Vagina (tissue), 2 donors: ENCODE measurements at regions not wholly inside any gene's neighbourhood (a gene's known extent, or its start where the extent isn't known, plus 50 kb on each side); places are given as distances from the start of the nearest gene placed in this dataset.

Experiments
- DNase-seq, 2 donors: peaks; one replicate each; pipeline ENCODE4 v3.0.0-alpha.2; 2017; ENCODE audit errors: extremely low spot score in 2 of 2
- H3K27ac ChIP-seq: fragments of 200-600 bp; sonication (generic); one replicate; pipeline ENCODE4 v1.5.1; 2019
- H3K27me3 ChIP-seq: fragments of 200-600 bp; sonication (generic); one replicate; pipeline ENCODE4 v1.5.1; 2019
- H3K36me3 ChIP-seq, 2 donors: fragments of 200-600 bp; sonication (generic); one replicate each; pipeline ENCODE4 v1.5.1; 2017 to 2019
- H3K4me1 ChIP-seq: fragments of 200-600 bp; sonication (generic); one replicate; pipeline ENCODE4 v1.5.1; 2019
- H3K4me3 ChIP-seq, 2 donors: fragments of 200-600 bp; sonication (generic); 1 replicate in 1 of 2; 2 replicates in 1 of 2; pipeline ENCODE4 v1.5.1; 2016 to 2019
- H3K9me3 ChIP-seq: fragments of 200-600 bp; sonication (generic); one replicate; pipeline ENCODE4 v1.5.1; 2019
- POLR2A ChIP-seq, 2 donors: fragments of 450-650 bp; IDR thresholded peaks; one replicate each; pipeline ENCODE4 v1.6.1; 2017; ENCODE audit warnings: antibody characterized with exemption in 2 of 2, mild to moderate bottlenecking in 2 of 2, moderate library complexity in 2 of 2
- POLR2AphosphoS5 ChIP-seq, 2 donors: sonication (generic); formaldehyde crosslinking; IDR thresholded peaks; one replicate each; pipeline ENCODE4 v1.9.0; 2017; ENCODE audit warnings: antibody characterized with exemption in 2 of 2, mild to moderate bottlenecking in 2 of 2, low read depth in 1 of 2; ENCODE audit not compliant: insufficient read depth in 1 of 2
- intact Hi-C: fragments of 100-400 bp; cut with DNase I; formaldehyde crosslinking; loops from one replicate; pipeline ENCODE4 v1.15.1; 2023
- TF ChIP-seq, protein P1 (sequence below), 3 experiments: fragments of 450-650 bp in 2 of 3; fragments of 200-600 bp in 1 of 3; sonication (generic) in 1 of 3; IDR thresholded peaks; one replicate each; pipeline ENCODE4 v1.5.1; 2017 to 2019; ENCODE audit warnings: antibody characterized with exemption in 3 of 3, mild to moderate bottlenecking in 2 of 3, moderate library complexity in 2 of 3

DNA sequence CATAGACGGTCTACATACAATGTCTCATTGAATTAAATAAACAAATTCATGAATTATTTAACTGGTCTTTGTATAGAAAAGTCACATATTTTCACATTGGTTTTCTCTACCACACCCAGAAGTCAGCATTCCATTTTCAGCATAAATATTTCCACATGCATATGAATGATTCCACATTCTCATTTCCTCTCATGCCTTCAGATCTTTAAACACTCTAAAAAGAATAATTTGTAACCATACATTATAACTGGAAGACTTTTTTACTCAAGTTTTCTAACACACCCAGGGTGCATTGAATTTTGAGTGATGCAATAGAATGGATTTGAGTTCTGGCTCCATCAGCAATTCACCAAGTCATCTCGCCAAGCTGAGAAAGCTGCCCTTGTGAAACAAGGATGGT is 501.8 kb upstream of the TENM4 start:
- H3K27ac ChIP-seq, result no peak overlapping the region
- H3K9me3 ChIP-seq, result no peaks in the 10 kb centered on the region
- no peaks in the 10 kb centered on the region for H3K36me3 ChIP-seq
- DNase-seq, result no peak
- H3K27me3 ChIP-seq, result no peaks in the 10 kb centered on the region
- no peaks in the 10 kb centered on the region for H3K4me1 ChIP-seq
- no peak overlapping the region for H3K4me3 ChIP-seq
- intact Hi-C loops, result no loop called here
- TF ChIP-seq POLR2A (IDR thresholded peaks at IDR 0.05) (no peak), POLR2AphosphoS5 (IDR thresholded peaks at IDR 0.05; ENCODE audit: insufficient read depth in 1 of 2, low read depth in 1 of 2) (no peak)
- TF ChIP-seq, protein P1, sequence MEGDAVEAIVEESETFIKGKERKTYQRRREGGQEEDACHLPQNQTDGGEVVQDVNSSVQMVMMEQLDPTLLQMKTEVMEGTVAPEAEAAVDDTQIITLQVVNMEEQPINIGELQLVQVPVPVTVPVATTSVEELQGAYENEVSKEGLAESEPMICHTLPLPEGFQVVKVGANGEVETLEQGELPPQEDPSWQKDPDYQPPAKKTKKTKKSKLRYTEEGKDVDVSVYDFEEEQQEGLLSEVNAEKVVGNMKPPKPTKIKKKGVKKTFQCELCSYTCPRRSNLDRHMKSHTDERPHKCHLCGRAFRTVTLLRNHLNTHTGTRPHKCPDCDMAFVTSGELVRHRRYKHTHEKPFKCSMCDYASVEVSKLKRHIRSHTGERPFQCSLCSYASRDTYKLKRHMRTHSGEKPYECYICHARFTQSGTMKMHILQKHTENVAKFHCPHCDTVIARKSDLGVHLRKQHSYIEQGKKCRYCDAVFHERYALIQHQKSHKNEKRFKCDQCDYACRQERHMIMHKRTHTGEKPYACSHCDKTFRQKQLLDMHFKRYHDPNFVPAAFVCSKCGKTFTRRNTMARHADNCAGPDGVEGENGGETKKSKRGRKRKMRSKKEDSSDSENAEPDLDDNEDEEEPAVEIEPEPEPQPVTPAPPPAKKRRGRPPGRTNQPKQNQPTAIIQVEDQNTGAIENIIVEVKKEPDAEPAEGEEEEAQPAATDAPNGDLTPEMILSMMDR (IDR thresholded peaks at IDR 0.05), result no peak

- no peak for DNase-seq
- TF ChIP-seq POLR2AphosphoS5 (IDR thresholded peaks at IDR 0.05; ENCODE audit: insufficient read depth in 1 of 2, low read depth in 1 of 2) (no peak), POLR2A (IDR thresholded peaks at IDR 0.05) (no peak)
- TF ChIP-seq, protein P1 (IDR thresholded peaks at IDR 0.05), result no peak
- intact Hi-C loops, result no loop called here
- Histone ChIP-seq H3K9me3 (no peaks in the 10 kb centered on the region), H3K36me3 (no peaks in the 10 kb centered on the region), H3K4me3 (no peak overlapping the region), H3K27ac (no peak overlapping the region), H3K4me1 (no peaks in the 10 kb centered on the region), H3K27me3 (no peaks in the 10 kb centered on the region)
Measured at GRCh38 chr11:79942090-79942489, 501.3 kb upstream of the TENM4 start.

DNA sequence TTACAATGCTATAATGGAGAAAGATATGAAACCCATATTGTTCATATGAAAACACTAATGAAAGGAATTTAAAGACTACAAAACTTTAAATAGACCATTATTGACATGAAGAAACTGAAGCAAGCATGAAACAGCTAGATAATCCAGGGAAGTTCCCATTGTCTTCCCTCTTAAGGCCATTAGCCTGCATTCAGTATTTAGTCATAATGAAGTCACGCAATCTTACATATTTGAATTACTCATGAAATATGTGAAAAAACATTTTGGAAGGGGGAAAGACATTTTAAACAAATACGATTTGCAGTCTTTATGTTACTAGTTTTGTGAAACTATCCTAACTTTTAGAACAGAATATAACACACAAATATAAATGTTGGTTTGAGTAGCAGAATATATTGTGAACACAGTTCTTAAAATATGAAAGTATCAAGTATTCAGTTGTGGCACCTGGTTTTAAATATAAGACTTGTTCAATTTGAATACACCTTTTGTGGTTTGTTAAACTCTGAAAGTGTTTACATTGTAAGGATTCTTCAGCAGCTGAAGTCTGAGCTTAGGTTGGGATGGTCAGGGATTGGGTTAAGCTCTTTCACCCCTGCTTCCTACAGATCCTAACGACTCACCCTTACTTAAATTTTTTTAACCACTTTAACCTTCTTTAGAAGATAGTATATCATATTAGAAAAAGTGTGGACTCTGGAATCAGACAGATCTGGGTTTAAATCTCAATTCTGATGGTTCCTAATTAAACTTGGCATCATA is 500.3 kb upstream of the TENM4 start:
- intact Hi-C loops, result no loop called here
- DNase-seq, result no peak
- no peaks in the 10 kb centered on the region for H3K27me3 ChIP-seq
- TF ChIP-seq POLR2A (IDR thresholded peaks at IDR 0.05), result no peak
- TF ChIP-seq, protein P1 (IDR thresholded peaks at IDR 0.05), result no peak
- TF ChIP-seq POLR2AphosphoS5 (IDR thresholded peaks at IDR 0.05; ENCODE audit: insufficient read depth in 1 of 2, low read depth in 1 of 2), result no peak
- no peak overlapping the region for H3K27ac ChIP-seq
- no peak overlapping the region for H3K4me3 ChIP-seq
- no peaks in the 10 kb centered on the region for H3K9me3 ChIP-seq
- no peaks in the 10 kb centered on the region for H3K4me1 ChIP-seq
- no peaks in the 10 kb centered on the region for H3K36me3 ChIP-seq

GRCh38 chr11:79940165-79940564 is 499.3 kb upstream of the TENM4 start:
- Histone ChIP-seq H3K27me3 (no peaks in the 10 kb centered on the region), H3K9me3 (no peaks in the 10 kb centered on the region), H3K4me1 (no peaks in the 10 kb centered on the region), H3K27ac (no peak overlapping the region), H3K4me3 (no peak overlapping the region), H3K36me3 (no peaks in the 10 kb centered on the region)
- intact Hi-C loops, result no loop called here
- TF ChIP-seq POLR2A (IDR thresholded peaks at IDR 0.05), result no peak
- no peak for TF ChIP-seq POLR2AphosphoS5 (IDR thresholded peaks at IDR 0.05; ENCODE audit: insufficient read depth in 1 of 2, low read depth in 1 of 2)
- TF ChIP-seq, protein P1 (IDR thresholded peaks at IDR 0.05), result no peak
- DNase-seq, result no peak

DNA sequence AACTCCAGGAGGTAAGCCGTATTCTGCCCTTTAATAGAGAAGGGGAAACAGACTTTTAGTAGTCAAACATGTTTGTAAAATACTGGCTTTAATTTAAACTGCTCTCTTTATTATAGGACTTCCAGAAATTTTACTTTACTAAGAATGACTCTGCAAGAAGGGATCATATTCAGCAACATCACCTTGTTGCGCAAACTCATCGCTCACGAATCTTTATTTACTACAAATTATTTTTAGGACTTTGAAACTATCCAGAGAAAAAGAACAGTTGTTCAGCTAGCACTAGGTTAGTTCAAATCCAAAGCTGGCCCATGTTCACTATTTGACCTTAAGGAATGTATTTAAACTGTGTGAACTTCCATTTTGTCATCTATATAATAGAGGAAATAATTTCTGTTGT is 498.3 kb upstream of the TENM4 start:
- intact Hi-C loops, result no loop called here

More for the DNA sequence above, 498.3 kb upstream of the TENM4 start:
- no peak overlapping the region for H3K27ac ChIP-seq
- H3K36me3 ChIP-seq, result no peaks in the 10 kb centered on the region
- DNase-seq, result no peak
- no peaks in the 10 kb centered on the region for H3K27me3 ChIP-seq
- no peaks in the 10 kb centered on the region for H3K9me3 ChIP-seq
- H3K4me3 ChIP-seq, result no peak overlapping the region
- H3K4me1 ChIP-seq, result no peaks in the 10 kb centered on the region
- no peak for TF ChIP-seq POLR2A (IDR thresholded peaks at IDR 0.05)
- no peak for TF ChIP-seq POLR2AphosphoS5 (IDR thresholded peaks at IDR 0.05; ENCODE audit: insufficient read depth in 1 of 2, low read depth in 1 of 2)
- TF ChIP-seq, protein P1 (IDR thresholded peaks at IDR 0.05), result no peak
